ENCODE measurements at regions not wholly inside any gene's neighbourhood (a gene's known extent, or its start where the extent isn't known, plus 50 kb on each side); places are given as distances from the start of the nearest gene placed in this dataset.

GRCh38 chr3:40593351-40593750, 68.6 kb downstream of the ZNF621 start:
- DNase-seq = no peak

GRCh38 chr3:40597441-40597840, 72.7 kb downstream of the ZNF621 start:
- DNase-seq = no peak

GRCh38 chr3:40598338-40598737, 73.6 kb downstream of the ZNF621 start:
- DNase-seq = no peak

- DNase-seq = no peak
Observed at GRCh38 chr3:40598962-40599361, 74.2 kb downstream of the ZNF621 start.

- no peak for DNase-seq
Observed at GRCh38 chr3:40602778-40603385, 78.1 kb downstream of the ZNF621 start.

- DNase-seq = no peak
Observed at GRCh38 chr3:40605960-40606359, 81.2 kb downstream of the ZNF621 start.

GRCh38 chr3:40608091-40608490, 83.3 kb downstream of the ZNF621 start:
- no peak for DNase-seq

- no peak for DNase-seq
Observed at GRCh38 chr3:40613306-40613705, 88.5 kb downstream of the ZNF621 start.

- no peak for DNase-seq
Observed at GRCh38 chr3:40615110-40615915, 90.6 kb downstream of the ZNF621 start.

GRCh38 chr3:40615918-40616819, 91.4 kb downstream of the ZNF621 start:
- no peak for DNase-seq

- DNase-seq = no peak
Observed at GRCh38 chr3:40617084-40617483, 92.3 kb downstream of the ZNF621 start.

- no peak for DNase-seq
Observed at GRCh38 chr3:40618158-40618557, 93.4 kb downstream of the ZNF621 start.

- no peak for DNase-seq
Observed at GRCh38 chr3:40620151-40620550, 95.4 kb downstream of the ZNF621 start.

GRCh38 chr3:40621252-40621651, 96.5 kb downstream of the ZNF621 start:
- DNase-seq = no peak

- no peak for DNase-seq
Observed at GRCh38 chr3:40623567-40623966, 98.8 kb downstream of the ZNF621 start.

- DNase-seq = no peak
Observed at GRCh38 chr3:40624189-40624769, 99.5 kb downstream of the ZNF621 start.

GRCh38 chr3:40627095-40627494, 102.3 kb downstream of the ZNF621 start:
- DNase-seq = no peak

GRCh38 chr3:40628984-40629383, 104.2 kb downstream of the ZNF621 start:
- DNase-seq = no peak

GRCh38 chr3:40631341-40631995, 106.7 kb downstream of the ZNF621 start:
- DNase-seq = no peak

- no peak for DNase-seq
Observed at GRCh38 chr3:40637906-40638305, 113.1 kb downstream of the ZNF621 start.

- DNase-seq = no peak
Observed at GRCh38 chr3:40639006-40639405, 114.2 kb downstream of the ZNF621 start.

GRCh38 chr3:40642812-40643211, 118.1 kb downstream of the ZNF621 start:
- no peak for DNase-seq

GRCh38 chr3:40645883-40646282, 121.1 kb downstream of the ZNF621 start:
- no peak for DNase-seq
